Keratinocyte (primary cell): ENCODE measurements at regions not wholly inside any gene's neighbourhood (a gene's known extent, or its start where the extent isn't known, plus 50 kb on each side); places are given as distances from the start of the nearest gene placed in this dataset.

Experiments
- DNase-seq: peaks from one replicate; pipeline ENCODE4 v3.0.0-alpha.2; 2011; ENCODE audit warnings: low read depth, missing footprints, low spot score
- FAIRE-seq: peaks from 2 replicates; lab custom pipeline; 2011; peaks lifted over from hg19 to GRCh38; lab: Jason Lieb, UNC
- H2AFZ ChIP-seq: 2 replicates; pipeline ENCODE4 v1.6.0; 2012; ENCODE audit warnings: low read length, control low read depth, inconsistent platforms; ENCODE audit not compliant: control insufficient read depth
- H3K27ac ChIP-seq: 2 replicates; pipeline ENCODE4 v1.5.1; 2011; ENCODE audit warnings: low read length; ENCODE audit not compliant: control insufficient read depth, insufficient read depth
- H3K27me3 ChIP-seq: 3 replicates; pipeline ENCODE4 v1.6.0; 2011; ENCODE audit warnings: low read length; ENCODE audit not compliant: control insufficient read depth, insufficient read depth; ENCODE audit errors: extremely low read depth
- H3K36me3 ChIP-seq, 2 experiments: 2 replicates in 1 of 2; 3 replicates in 1 of 2; pipeline ENCODE4 v1.5.1; 2011; ENCODE audit warnings: low read length in 2 of 2, mild to moderate bottlenecking in 1 of 2; ENCODE audit not compliant: control insufficient read depth in 2 of 2, insufficient read depth in 2 of 2; ENCODE audit errors: extremely low read depth in 1 of 2
- H3K4me1 ChIP-seq: 3 replicates; pipeline ENCODE4 v1.5.1; 2011; ENCODE audit warnings: low read length; ENCODE audit not compliant: control insufficient read depth, insufficient read depth; ENCODE audit errors: extremely low read depth
- H3K4me2 ChIP-seq: 3 replicates; pipeline ENCODE4 v1.6.0; 2011; ENCODE audit warnings: low read depth, low read length; ENCODE audit not compliant: control insufficient read depth, insufficient read depth; ENCODE audit errors: extremely low read depth
- H3K4me3 ChIP-seq, 3 experiments: fragments of 200-600 bp in 1 of 3; sonication (generic) in 1 of 3; 2 replicates in 2 of 3; 3 replicates in 1 of 3; pipeline ENCODE4 v1.5.1; 2011 to 2016; ENCODE audit warnings: low read length in 3 of 3, mild to moderate bottlenecking in 3 of 3, control low read depth in 2 of 3, inconsistent platforms in 1 of 3, low read depth in 1 of 3, mixed read lengths in 1 of 3, mixed run types in 1 of 3, moderate library complexity in 1 of 3; ENCODE audit not compliant: control insufficient read depth in 2 of 3, insufficient read depth in 2 of 3; ENCODE audit errors: extremely low read depth in 1 of 3
- H3K79me2 ChIP-seq: 2 replicates; pipeline ENCODE4 v1.6.0; 2012; ENCODE audit warnings: low read length; ENCODE audit not compliant: control insufficient read depth, insufficient read depth
- H3K9ac ChIP-seq: 3 replicates; pipeline ENCODE4 v1.6.0; 2011; ENCODE audit warnings: low read length; ENCODE audit not compliant: control insufficient read depth, insufficient read depth; ENCODE audit errors: extremely low read depth
- H3K9me1 ChIP-seq: 3 replicates; pipeline ENCODE4 v1.6.0; 2011; ENCODE audit warnings: low read length; ENCODE audit not compliant: control insufficient read depth, insufficient read depth; ENCODE audit errors: extremely low read depth
- H3K9me3 ChIP-seq: 2 replicates; pipeline ENCODE4 v1.5.1; 2012; ENCODE audit warnings: low read depth, low read length; ENCODE audit not compliant: control insufficient read depth
- H4K20me1 ChIP-seq: 3 replicates; pipeline ENCODE4 v1.6.0; 2011; ENCODE audit warnings: low read length; ENCODE audit not compliant: control insufficient read depth, insufficient read depth; ENCODE audit errors: extremely low read depth
- EZH2 ChIP-seq: IDR thresholded peaks from one replicate; pipeline ENCODE4 v1.6.1; 2012; ENCODE audit warnings: inconsistent platforms, mild to moderate bottlenecking, low read length, moderate library complexity
- dilution Hi-C: fragments of 300-500 bp; cut with MboI; formaldehyde crosslinking; loops from one replicate; pipeline ENCODE4 v1.7.0; 2020; ENCODE audit warnings: low sequenced_read_pairs; ENCODE audit not compliant: extremely low pct_ligation_motif_present
- TF ChIP-seq, protein P1 (sequence below), 3 experiments: IDR thresholded peaks in 1 of 3; conservative IDR thresholded peaks in 1 of 3; optimal IDR thresholded peaks in 1 of 3; 2 replicates in 2 of 3; 3 replicates in 1 of 3; pipeline versions ENCODE3 to v1.5.1; 2011; ENCODE audit warnings: low read length in 3 of 3, mild to moderate bottlenecking in 3 of 3, moderate library complexity in 2 of 3, control low read depth in 1 of 3, inconsistent platforms in 1 of 3; ENCODE audit not compliant: insufficient read depth in 2 of 3; ENCODE audit errors: extremely low read depth in 1 of 3

GRCh38 chr2:180478883-180479282 is 471.8 kb upstream of the CWC22 start:
- Histone ChIP-seq H3K79me2 (no peaks in the 10 kb centered on the region), H3K27me3 (no peaks in the 10 kb centered on the region), H3K4me1 (no peaks in the 10 kb centered on the region), H3K9ac (no peak overlapping the region), H4K20me1 (no peaks in the 10 kb centered on the region), H3K27ac (no peak overlapping the region), H3K4me3 (no peak overlapping the region), H3K9me1 (no peaks in the 10 kb centered on the region), H3K4me2 (no peak overlapping the region), H3K9me3 (no peaks in the 10 kb centered on the region), H3K36me3 (no peaks in the 10 kb centered on the region), H2AFZ (no peak overlapping the region)
- dilution Hi-C loops = no loop called here
- DNase-seq (no peak), FAIRE-seq (no peak)
- TF ChIP-seq, protein P1, sequence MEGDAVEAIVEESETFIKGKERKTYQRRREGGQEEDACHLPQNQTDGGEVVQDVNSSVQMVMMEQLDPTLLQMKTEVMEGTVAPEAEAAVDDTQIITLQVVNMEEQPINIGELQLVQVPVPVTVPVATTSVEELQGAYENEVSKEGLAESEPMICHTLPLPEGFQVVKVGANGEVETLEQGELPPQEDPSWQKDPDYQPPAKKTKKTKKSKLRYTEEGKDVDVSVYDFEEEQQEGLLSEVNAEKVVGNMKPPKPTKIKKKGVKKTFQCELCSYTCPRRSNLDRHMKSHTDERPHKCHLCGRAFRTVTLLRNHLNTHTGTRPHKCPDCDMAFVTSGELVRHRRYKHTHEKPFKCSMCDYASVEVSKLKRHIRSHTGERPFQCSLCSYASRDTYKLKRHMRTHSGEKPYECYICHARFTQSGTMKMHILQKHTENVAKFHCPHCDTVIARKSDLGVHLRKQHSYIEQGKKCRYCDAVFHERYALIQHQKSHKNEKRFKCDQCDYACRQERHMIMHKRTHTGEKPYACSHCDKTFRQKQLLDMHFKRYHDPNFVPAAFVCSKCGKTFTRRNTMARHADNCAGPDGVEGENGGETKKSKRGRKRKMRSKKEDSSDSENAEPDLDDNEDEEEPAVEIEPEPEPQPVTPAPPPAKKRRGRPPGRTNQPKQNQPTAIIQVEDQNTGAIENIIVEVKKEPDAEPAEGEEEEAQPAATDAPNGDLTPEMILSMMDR (optimal IDR thresholded peaks at IDR 0.05 in 1 of 3, IDR thresholded peaks at IDR 0.05 in 1 of 3, conservative IDR thresholded peaks at IDR 0.05 in 1 of 3; ENCODE audit: extremely low read depth in 1 of 3, insufficient read depth in 2 of 3, low read length in 3 of 3) = no peak
- TF ChIP-seq EZH2 = no peak

DNA sequence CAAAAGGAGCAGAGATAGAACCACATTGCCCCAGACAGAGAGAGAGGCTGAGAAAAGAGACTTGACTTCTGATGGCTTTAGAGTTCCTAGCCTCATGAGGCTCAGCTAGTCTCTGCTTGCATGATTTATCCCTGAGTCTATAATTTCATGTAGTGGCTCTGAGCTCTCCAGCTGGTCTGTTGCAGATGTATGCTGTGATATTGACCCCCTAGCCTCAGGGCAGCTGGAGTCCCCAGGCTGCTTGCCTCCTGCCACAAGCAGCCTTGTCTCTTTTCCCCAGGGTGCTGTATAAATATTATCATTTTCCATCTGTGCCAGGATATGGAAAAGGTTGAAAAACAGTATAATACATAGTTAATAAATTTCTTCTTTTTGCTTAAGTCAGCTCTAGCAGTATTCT is 467.6 kb upstream of the CWC22 start:
- no peak overlapping the region for H3K4me3 ChIP-seq
- H3K79me2 ChIP-seq = no peaks in the 10 kb centered on the region
- H3K9me1 ChIP-seq = no peaks in the 10 kb centered on the region
- dilution Hi-C loops = no loop called here
- H3K9me3 ChIP-seq = no peaks in the 10 kb centered on the region
- FAIRE-seq = no peak
- TF ChIP-seq, protein P1 (optimal IDR thresholded peaks at IDR 0.05 in 1 of 3, IDR thresholded peaks at IDR 0.05 in 1 of 3, conservative IDR thresholded peaks at IDR 0.05 in 1 of 3; ENCODE audit: extremely low read depth in 1 of 3, insufficient read depth in 2 of 3, low read length in 3 of 3) = no peak
- no peak overlapping the region for H2AFZ ChIP-seq
- H3K36me3 ChIP-seq = no peaks in the 10 kb centered on the region
- H3K27ac ChIP-seq = no peak overlapping the region
- H3K4me2 ChIP-seq = no peak overlapping the region
- H3K4me1 ChIP-seq = no peaks in the 10 kb centered on the region
- H3K27me3 ChIP-seq = no peaks in the 10 kb centered on the region
- H3K9ac ChIP-seq = no peak overlapping the region
- H4K20me1 ChIP-seq = no peaks in the 10 kb centered on the region
- DNase-seq = no peak
